ENCODE measurements at regions not wholly inside any gene's neighbourhood (a gene's known extent, or its start where the extent isn't known, plus 50 kb on each side); places are given as distances from the start of the nearest gene placed in this dataset.
"Not testable (repeated sequence)": the region's sequence is repeated elsewhere in the genome, so short reads cannot be mapped to it uniquely, and the experiment has no call there.

DNA sequence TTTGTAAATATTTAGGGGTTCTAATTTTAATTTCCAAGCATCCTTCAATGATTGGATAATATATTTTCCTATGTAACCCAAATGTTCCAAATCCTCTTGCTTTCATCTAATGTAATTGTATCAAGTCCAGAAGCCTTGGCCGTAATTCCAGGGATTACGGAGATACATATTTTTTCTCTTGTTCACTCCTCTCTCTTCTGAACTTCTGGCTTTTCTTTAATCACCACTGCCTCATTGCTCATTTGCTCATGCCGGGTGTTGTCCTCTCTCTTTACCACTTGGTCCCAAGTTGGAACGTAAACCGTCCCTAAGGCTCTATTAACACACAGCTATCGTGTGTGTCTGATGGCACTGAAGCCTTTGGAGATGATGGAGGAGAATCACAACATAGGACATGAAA lies 188.7 kb upstream of the COL3A1 start:
- H3K4me3 ChIP-seq (ENCODE audit: low read length in 2 of 2), result no peak overlapping the region
- H3K9ac ChIP-seq (ENCODE audit: low read depth in 1 of 2, low read length in 2 of 2), result no peak overlapping the region
- H3K4me1 ChIP-seq (ENCODE audit: control insufficient read depth in 2 of 2, insufficient read depth in 2 of 2, low read length in 2 of 2), result no peaks in the 10 kb centered on the region
- no peaks in the 10 kb centered on the region for H3K27me3 ChIP-seq (ENCODE audit: control insufficient read depth in 2 of 2, insufficient read depth in 2 of 2, low read length in 2 of 2)
- H3K36me3 ChIP-seq (ENCODE audit: control insufficient read depth in 2 of 2, insufficient read depth in 2 of 2, low read length in 2 of 2), result no peaks in the 10 kb centered on the region
- no peaks in the 10 kb centered on the region for H3K9me3 ChIP-seq (ENCODE audit: control insufficient read depth in 2 of 2, low read length in 2 of 2)
- peak overlapping the region; percentile 59 to 72 for H3K27ac ChIP-seq (ENCODE audit: low read depth in 2 of 2, low read length in 2 of 2)

- Histone ChIP-seq H3K4me1 (ENCODE audit: control insufficient read depth in 2 of 2, insufficient read depth in 2 of 2, low read length in 2 of 2) (no peaks in the 10 kb centered on the region), H3K9ac (ENCODE audit: low read depth in 1 of 2, low read length in 2 of 2) (no peak overlapping the region), H3K9me3 (ENCODE audit: control insufficient read depth in 2 of 2, low read length in 2 of 2) (no peaks in the 10 kb centered on the region), H3K27ac (ENCODE audit: low read depth in 2 of 2, low read length in 2 of 2) (peak overlapping the region; percentile 59 to 72), H3K27me3 (ENCODE audit: control insufficient read depth in 2 of 2, insufficient read depth in 2 of 2, low read length in 2 of 2) (no peaks in the 10 kb centered on the region), H3K36me3 (ENCODE audit: control insufficient read depth in 2 of 2, insufficient read depth in 2 of 2, low read length in 2 of 2) (no peaks in the 10 kb centered on the region), H3K4me3 (ENCODE audit: low read length in 2 of 2) (no peak overlapping the region)
Measured at GRCh38 chr2:188786368-188786841, 187.8 kb upstream of the COL3A1 start.

DNA sequence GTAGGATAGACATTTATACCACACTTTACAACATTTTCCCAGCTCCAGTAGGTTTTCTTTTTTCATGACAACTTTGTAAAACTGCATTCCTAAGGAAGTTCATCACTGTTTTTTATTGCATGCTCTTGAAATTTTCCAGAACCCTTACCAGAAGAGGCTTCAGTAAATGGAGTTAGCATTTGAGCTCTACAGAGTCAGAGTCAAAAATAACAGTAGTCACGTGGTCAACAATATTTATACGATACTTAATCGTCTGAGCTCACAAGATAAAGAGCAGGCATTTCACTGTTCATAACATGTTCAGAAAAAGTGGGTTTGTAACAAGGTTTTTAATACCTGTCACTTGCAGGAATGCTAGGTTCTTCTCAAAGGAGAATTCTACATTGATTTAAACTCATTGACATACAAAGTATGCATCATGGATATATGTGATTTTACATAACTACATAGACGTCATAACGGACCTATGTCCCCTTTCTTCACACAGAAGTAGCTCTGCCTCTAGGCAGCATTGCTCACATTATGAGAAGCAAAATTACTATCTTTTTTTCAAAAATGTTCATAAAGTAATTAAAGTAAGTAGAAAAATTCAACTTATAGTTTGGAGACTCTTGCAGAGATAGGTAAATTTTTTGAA lies 187.0 kb upstream of the COL3A1 start:
- Histone ChIP-seq H3K4me1 (ENCODE audit: control insufficient read depth in 2 of 2, insufficient read depth in 2 of 2, low read length in 2 of 2) (no peaks in the 10 kb centered on the region), H3K27ac (ENCODE audit: low read depth in 2 of 2, low read length in 2 of 2) (peak overlapping the region; percentile 59 to 72), H3K9me3 (ENCODE audit: control insufficient read depth in 2 of 2, low read length in 2 of 2) (no peaks in the 10 kb centered on the region), H3K4me3 (ENCODE audit: low read length in 2 of 2) (no peak overlapping the region), H3K36me3 (ENCODE audit: control insufficient read depth in 2 of 2, insufficient read depth in 2 of 2, low read length in 2 of 2) (no peaks in the 10 kb centered on the region), H3K27me3 (ENCODE audit: control insufficient read depth in 2 of 2, insufficient read depth in 2 of 2, low read length in 2 of 2) (no peaks in the 10 kb centered on the region), H3K9ac (ENCODE audit: low read depth in 1 of 2, low read length in 2 of 2) (no peak overlapping the region)

DNA sequence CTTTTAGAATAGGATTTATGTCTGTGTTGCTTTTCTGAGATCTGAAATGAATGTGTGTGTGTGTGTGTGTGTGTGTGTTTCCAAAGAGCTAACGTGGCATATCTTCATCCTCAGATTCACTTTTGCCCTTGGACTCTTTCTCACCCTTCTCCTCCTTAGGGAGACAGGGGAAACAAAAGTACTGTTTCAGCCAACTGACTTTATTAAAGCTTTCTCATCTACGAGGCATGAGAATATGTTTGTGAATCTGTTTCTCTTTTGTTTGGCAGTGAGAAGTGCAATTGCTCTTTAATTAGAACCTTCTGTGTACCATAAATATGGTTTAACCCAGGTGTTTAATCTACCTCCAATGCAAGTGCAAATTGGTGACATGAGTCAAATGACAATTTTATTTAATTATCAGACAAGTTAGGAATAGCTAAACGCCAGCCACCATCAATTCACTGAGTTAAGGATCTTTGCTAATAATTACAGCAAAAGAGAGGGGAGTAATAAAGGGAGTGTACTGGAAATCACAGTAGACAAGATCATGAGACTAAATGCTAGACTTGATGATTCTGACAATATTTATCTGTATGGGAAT lies 186.4 kb upstream of the COL3A1 start:
- peak overlapping the region; percentile 59 to 72 for H3K27ac ChIP-seq (ENCODE audit: low read depth in 2 of 2, low read length in 2 of 2)
- H3K4me1 ChIP-seq (ENCODE audit: control insufficient read depth in 2 of 2, insufficient read depth in 2 of 2, low read length in 2 of 2), result no peaks in the 10 kb centered on the region
- H3K4me3 ChIP-seq (ENCODE audit: low read length in 2 of 2), result no peak overlapping the region
- no peaks in the 10 kb centered on the region for H3K9me3 ChIP-seq (ENCODE audit: control insufficient read depth in 2 of 2, low read length in 2 of 2)
- H3K9ac ChIP-seq (ENCODE audit: low read depth in 1 of 2, low read length in 2 of 2), result no peak overlapping the region
- no peaks in the 10 kb centered on the region for H3K36me3 ChIP-seq (ENCODE audit: control insufficient read depth in 2 of 2, insufficient read depth in 2 of 2, low read length in 2 of 2)
- H3K27me3 ChIP-seq (ENCODE audit: control insufficient read depth in 2 of 2, insufficient read depth in 2 of 2, low read length in 2 of 2), result no peaks in the 10 kb centered on the region

GRCh38 chr2:188788621-188789020 lies 185.6 kb upstream of the COL3A1 start:
- Histone ChIP-seq H3K9me3 (ENCODE audit: control insufficient read depth in 2 of 2, low read length in 2 of 2) (no peaks in the 10 kb centered on the region), H3K27ac (ENCODE audit: low read depth in 2 of 2, low read length in 2 of 2) (peak overlapping the region in 1 of 2 donors; percentile 72), H3K27me3 (ENCODE audit: control insufficient read depth in 2 of 2, insufficient read depth in 2 of 2, low read length in 2 of 2) (no peaks in the 10 kb centered on the region), H3K9ac (ENCODE audit: low read depth in 1 of 2, low read length in 2 of 2) (peak overlapping the region in 1 of 2 donors; percentile 6), H3K4me1 (ENCODE audit: control insufficient read depth in 2 of 2, insufficient read depth in 2 of 2, low read length in 2 of 2) (no peaks in the 10 kb centered on the region), H3K36me3 (ENCODE audit: control insufficient read depth in 2 of 2, insufficient read depth in 2 of 2, low read length in 2 of 2) (no peaks in the 10 kb centered on the region), H3K4me3 (ENCODE audit: low read length in 2 of 2) (no peak overlapping the region)

DNA sequence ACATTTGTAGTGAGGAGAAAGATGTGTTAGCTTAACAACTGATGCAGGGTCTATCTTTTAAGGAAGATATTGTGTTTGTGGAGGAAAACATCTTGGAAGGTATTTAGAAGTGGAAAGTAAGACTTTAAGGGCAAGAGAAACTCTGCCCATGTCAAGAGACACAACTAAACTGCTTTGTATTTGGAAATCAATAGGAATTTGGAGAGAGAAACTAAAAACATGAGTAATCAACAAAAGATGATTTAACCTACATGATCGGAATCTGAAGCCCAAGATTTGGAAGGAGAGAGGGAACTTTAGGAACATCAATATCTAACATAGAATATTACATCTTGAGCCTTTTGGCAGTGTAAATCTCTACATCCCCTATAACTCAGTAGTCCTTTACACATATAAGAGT lies 184.2 kb upstream of the COL3A1 start:
- no peaks in the 10 kb centered on the region for H3K27me3 ChIP-seq (ENCODE audit: control insufficient read depth in 2 of 2, insufficient read depth in 2 of 2, low read length in 2 of 2)
- H3K36me3 ChIP-seq (ENCODE audit: control insufficient read depth in 2 of 2, insufficient read depth in 2 of 2, low read length in 2 of 2), result no peaks in the 10 kb centered on the region
- H3K4me3 ChIP-seq (ENCODE audit: low read length in 2 of 2), result no peak overlapping the region
- no peaks in the 10 kb centered on the region for H3K4me1 ChIP-seq (ENCODE audit: control insufficient read depth in 2 of 2, insufficient read depth in 2 of 2, low read length in 2 of 2)
- H3K9me3 ChIP-seq (ENCODE audit: control insufficient read depth in 2 of 2, low read length in 2 of 2), result no peaks in the 10 kb centered on the region
- no peak overlapping the region for H3K9ac ChIP-seq (ENCODE audit: low read depth in 1 of 2, low read length in 2 of 2)
- H3K27ac ChIP-seq (ENCODE audit: low read depth in 2 of 2, low read length in 2 of 2), result no peak overlapping the region

DNA sequence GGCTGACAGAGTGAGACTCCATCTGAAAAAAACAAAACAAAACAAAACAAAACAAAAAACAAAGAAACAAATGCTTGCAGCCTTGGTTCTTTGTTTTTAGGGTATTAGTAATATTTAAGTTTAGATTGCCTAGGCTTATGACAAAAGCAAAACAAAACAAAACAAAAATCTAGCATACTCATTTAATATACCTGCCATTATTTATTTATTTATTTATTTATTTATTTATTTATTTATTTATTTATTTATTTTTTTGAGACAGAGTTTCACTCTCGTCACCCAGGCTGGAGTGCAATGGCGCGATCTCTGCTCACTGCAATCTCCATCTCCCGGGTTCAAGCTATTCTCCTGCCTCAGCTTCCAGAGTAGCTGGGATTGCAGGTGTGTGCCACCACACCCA lies 179.7 kb upstream of the COL3A1 start:
- H3K4me3 ChIP-seq (ENCODE audit: low read length in 2 of 2); H3K36me3 ChIP-seq (ENCODE audit: control insufficient read depth in 2 of 2, insufficient read depth in 2 of 2, low read length in 2 of 2); H3K9ac ChIP-seq (ENCODE audit: low read depth in 1 of 2, low read length in 2 of 2); H3K27ac ChIP-seq (ENCODE audit: low read depth in 2 of 2, low read length in 2 of 2); H3K9me3 ChIP-seq (ENCODE audit: control insufficient read depth in 2 of 2, low read length in 2 of 2); H3K4me1 ChIP-seq (ENCODE audit: control insufficient read depth in 2 of 2, insufficient read depth in 2 of 2, low read length in 2 of 2); H3K27me3 ChIP-seq (ENCODE audit: control insufficient read depth in 2 of 2, insufficient read depth in 2 of 2, low read length in 2 of 2): not testable (repeated sequence)

GRCh38 chr2:188795762-188796161 lies 178.4 kb upstream of the COL3A1 start:
- Histone ChIP-seq H3K27ac (ENCODE audit: low read depth in 2 of 2, low read length in 2 of 2) (no peak overlapping the region), H3K4me1 (ENCODE audit: control insufficient read depth in 2 of 2, insufficient read depth in 2 of 2, low read length in 2 of 2) (no peaks in the 10 kb centered on the region), H3K4me3 (ENCODE audit: low read length in 2 of 2) (no peak overlapping the region), H3K36me3 (ENCODE audit: control insufficient read depth in 2 of 2, insufficient read depth in 2 of 2, low read length in 2 of 2) (no peaks in the 10 kb centered on the region), H3K27me3 (ENCODE audit: control insufficient read depth in 2 of 2, insufficient read depth in 2 of 2, low read length in 2 of 2) (no peaks in the 10 kb centered on the region), H3K9me3 (ENCODE audit: control insufficient read depth in 2 of 2, low read length in 2 of 2) (no peaks in the 10 kb centered on the region), H3K9ac (ENCODE audit: low read depth in 1 of 2, low read length in 2 of 2) (no peak overlapping the region)

GRCh38 chr2:188797371-188797770 lies 176.8 kb upstream of the COL3A1 start:
- Histone ChIP-seq H3K4me3 (ENCODE audit: low read length in 2 of 2) (no peak overlapping the region), H3K27me3 (ENCODE audit: control insufficient read depth in 2 of 2, insufficient read depth in 2 of 2, low read length in 2 of 2) (no peaks in the 10 kb centered on the region), H3K27ac (ENCODE audit: low read depth in 2 of 2, low read length in 2 of 2) (no peak overlapping the region), H3K9ac (ENCODE audit: low read depth in 1 of 2, low read length in 2 of 2) (no peak overlapping the region), H3K9me3 (ENCODE audit: control insufficient read depth in 2 of 2, low read length in 2 of 2) (no peaks in the 10 kb centered on the region), H3K36me3 (ENCODE audit: control insufficient read depth in 2 of 2, insufficient read depth in 2 of 2, low read length in 2 of 2) (no peaks in the 10 kb centered on the region), H3K4me1 (ENCODE audit: control insufficient read depth in 2 of 2, insufficient read depth in 2 of 2, low read length in 2 of 2) (no peaks in the 10 kb centered on the region)

DNA sequence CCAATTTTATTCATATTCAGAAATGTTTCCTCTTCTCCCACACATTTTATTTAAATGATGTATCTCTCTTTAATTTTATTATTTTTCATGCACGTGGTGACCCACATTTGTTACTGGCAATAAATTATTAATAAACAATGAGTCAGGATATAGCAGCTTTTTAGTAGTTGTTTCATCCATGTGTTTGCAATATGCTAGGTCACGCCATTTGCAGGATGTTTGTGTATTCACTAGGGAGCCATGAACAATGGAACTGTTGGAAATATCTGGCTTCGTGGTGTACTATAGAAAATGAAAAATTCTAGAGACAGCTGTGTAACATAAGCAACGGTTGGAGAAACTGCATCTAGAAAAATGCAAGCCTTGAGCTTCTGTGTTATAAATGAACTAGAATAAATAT lies 176.0 kb upstream of the COL3A1 start:
- H3K27me3 ChIP-seq (ENCODE audit: control insufficient read depth in 2 of 2, insufficient read depth in 2 of 2, low read length in 2 of 2), result no peaks in the 10 kb centered on the region
- H3K4me3 ChIP-seq (ENCODE audit: low read length in 2 of 2), result no peak overlapping the region
- no peak overlapping the region for H3K9ac ChIP-seq (ENCODE audit: low read depth in 1 of 2, low read length in 2 of 2)
- H3K4me1 ChIP-seq (ENCODE audit: control insufficient read depth in 2 of 2, insufficient read depth in 2 of 2, low read length in 2 of 2), result no peaks in the 10 kb centered on the region
- H3K36me3 ChIP-seq (ENCODE audit: control insufficient read depth in 2 of 2, insufficient read depth in 2 of 2, low read length in 2 of 2), result no peaks in the 10 kb centered on the region
- H3K27ac ChIP-seq (ENCODE audit: low read depth in 2 of 2, low read length in 2 of 2), result no peak overlapping the region
- H3K9me3 ChIP-seq (ENCODE audit: control insufficient read depth in 2 of 2, low read length in 2 of 2), result no peaks in the 10 kb centered on the region

Data from mucosa of rectum (tissue), 2 donors.